A172 (cell line): ENCODE measurements at regions not wholly inside any gene's neighbourhood (a gene's known extent, or its start where the extent isn't known, plus 50 kb on each side); places are given as distances from the start of the nearest gene placed in this dataset.

ENCODE experiments used
- DNase-seq: peaks from one replicate; pipeline ENCODE4 v3.0.0-alpha.2; 2015; ENCODE audit warnings: low spot score

DNA sequence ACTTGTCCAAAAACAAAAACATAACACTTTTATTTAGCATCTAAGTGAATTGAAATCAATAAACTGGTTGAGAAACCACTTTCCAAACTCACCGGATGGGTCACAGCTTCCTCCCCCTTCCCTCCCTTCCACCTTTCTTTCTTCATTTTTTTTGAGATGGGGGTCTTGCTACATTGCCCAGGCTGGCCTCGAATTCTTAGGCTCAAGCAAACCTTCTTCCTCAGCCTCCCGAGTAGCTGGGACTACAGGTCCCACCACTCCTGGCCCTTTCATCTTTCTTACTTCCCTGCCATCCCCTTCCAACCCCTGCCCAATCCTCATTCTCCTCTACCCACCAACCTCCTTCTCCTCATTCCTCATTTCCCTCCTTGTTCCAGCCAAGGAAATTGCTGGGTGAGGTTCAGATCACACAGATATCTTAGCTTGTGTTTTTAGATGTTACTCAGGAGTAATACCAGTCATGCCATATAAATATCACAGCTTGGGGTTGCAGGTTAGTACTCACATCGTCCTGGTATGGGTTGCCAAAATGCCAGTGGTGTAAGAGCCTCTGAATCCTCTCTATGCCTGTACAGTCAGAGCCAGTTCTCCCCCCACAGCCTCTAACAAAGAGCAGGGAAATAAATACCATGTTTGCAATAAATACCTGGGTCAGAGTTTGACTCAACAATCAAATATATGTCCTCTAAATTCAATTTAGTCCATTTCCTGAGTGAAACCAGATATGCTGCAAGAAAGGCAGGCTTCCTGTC is 132.7 kb upstream of the NDUFV2 start:
- no peak for DNase-seq

DNA sequence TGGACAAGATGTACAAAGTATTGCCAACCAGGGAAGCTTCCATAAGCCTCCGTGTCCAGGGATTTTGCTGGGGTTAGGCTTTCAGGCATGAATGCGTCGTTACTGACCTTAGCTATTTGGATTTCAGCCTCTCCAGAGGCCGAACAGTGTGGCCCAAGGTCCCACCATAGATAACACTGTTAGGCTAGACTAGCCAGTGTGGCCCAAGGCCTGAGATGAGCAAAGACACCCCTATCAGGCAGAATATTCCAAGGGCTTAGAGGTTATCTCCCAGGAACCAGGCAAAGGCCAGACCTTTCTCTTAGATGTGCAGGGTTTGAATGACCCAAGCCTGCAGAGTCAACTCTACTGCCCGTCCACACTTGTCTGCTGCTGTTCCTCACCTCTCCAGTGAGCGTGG is 131.7 kb upstream of the NDUFV2 start:
- DNase-seq: no peak

DNA sequence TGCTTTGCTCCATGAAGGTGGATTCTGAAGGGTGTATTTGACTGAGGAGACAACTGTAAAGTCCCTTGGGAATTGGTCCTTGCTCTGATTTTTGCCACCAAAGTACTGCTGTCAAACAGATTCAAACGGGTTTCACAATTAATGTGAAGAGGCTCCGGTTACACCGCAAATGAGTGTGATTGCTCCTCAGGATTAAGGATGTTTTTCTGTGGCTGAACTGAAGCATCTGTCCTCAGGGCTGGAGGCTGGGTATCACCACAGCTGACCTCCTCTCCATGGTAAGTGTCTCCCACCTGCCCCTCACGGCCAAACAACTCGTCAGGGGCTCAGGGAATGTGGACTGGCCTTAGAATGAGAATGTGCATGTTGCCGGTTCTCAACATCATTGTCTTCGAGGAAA is 130.4 kb upstream of the NDUFV2 start:
- no peak for DNase-seq

DNA sequence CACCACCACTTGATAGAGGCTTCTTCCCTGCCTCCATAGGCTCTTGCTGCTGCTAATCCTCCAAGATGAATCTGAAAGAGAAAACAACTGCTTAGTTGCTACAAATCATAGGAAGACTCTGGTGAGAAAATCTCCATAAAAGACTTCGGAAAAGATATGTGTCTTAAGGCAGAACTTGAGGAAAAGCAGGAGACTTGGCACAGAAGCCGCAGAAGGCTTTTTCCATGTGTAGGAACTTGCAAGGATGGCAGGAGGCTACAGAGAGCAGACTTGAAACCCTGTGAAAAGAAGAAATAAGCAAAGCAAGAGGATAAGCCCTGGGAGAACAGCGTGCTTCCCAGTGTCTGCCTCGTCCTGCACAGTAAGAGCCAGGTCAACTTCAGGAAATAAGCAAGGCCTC is 128.2 kb upstream of the NDUFV2 start:
- no peak for DNase-seq

DNA sequence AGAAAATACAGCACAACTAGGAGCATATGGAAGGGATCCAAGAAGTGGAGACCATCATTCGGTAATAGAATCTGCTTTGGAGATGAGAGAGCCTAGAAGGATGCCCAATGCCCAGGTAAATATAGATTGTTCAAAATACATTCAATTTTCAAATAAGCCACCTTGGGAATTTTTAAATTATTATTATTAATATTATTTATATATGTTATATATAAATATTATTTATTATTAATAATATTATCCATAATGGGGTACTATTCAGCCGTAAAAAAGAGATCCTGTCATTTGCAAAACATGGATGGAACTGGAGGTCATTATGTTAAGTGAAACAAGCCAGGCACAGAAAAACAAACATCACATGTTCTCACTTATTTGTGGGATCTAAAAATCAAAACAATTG is 127.8 kb upstream of the NDUFV2 start:
- DNase-seq: no peak

DNA sequence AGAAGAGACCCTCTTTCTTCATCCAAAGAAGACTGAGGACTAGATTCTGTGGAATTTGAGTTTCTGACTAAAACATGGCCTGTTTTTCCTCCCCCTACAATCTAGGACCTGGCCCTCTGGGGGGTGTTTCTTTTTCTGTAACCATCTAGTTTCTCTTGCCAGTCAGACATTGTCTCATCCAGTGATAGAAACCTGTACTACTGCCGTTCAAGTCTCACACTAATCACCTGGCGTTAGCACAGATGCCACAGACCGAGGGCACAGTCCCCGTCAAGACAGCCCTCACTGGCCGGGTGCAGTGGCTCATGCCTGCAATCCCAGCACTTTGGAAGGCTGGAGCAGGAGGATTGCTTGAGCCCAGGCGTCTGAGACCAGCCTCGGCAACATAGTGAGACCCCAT is 126.9 kb upstream of the NDUFV2 start:
- no peak for DNase-seq

DNA sequence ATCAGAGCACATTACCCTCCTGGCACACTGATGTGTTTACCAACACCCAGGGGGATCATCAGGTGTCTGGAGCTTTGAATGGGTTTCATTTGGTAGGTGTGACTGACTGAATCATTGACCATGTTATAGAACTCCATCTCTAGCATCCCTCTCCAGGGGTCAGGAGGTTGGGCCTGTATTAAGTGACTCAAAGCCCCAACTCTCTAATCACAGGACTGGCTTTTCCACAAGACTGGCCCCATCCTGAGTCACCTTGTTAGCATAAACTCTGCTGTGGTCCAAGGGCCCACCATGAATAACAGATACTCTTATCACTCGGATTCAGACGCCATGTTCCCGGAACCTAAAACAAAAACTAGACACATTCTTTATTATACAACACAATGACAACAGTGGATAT is 125.9 kb upstream of the NDUFV2 start:
- DNase-seq: no peak

DNA sequence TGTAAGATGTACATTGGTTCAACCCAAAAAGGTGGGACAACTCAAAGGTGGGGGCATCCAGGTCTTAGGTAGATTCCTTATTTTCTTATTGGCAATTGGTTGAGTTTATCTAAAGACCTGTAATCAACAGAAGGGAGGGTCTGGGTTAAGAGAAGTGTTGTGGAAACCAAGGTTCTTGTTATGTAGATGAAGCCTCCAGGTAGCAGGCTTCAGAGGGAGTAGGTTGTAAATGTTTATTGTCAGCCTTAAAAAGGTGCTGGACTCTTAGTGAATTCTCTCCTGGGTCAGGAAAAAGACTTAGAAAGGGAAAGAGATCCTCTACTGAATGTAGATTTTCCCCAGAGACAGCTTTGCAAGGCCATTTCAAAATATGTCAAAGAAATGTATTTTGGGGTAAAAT is 125.3 kb upstream of the NDUFV2 start:
- DNase-seq: no peak

DNA sequence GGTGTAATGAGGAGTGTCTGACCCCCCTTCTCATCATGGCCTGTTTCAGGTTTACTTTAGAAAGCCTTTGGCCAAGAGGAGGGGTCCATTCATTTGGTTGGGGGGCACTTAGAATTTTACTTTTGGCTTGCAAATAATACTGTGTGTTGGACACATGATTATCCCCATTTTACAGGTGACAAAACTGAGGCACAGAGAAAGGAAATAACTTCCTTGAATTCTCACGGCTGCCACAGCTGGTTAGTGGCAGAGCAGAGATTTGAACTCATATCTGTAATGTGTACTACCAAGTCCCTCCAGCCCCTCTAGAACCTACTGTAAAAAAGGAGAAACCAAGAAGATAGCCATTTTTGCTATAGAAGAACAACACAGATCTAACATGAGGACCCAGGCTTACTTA is 124.8 kb upstream of the NDUFV2 start:
- DNase-seq: no peak

DNA sequence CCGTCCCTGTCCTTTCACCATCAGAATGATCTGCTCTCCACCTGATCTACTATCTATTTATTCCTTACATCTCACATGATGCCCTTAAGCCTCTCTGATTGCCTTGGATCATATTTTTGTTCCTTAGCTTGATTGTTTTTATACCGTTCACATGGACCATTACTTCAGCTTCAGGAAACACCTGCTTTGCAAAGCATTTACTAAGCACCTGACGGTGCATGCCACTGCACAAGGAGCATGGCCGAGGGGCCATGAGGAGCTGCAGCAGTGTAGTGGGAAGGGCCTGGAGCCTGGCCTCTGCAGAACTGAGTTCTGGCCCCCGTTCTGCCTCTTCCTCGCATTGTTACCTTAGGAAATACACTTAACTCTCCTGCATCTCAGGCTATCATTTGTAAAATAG is 124.1 kb upstream of the NDUFV2 start:
- DNase-seq: no peak

DNA sequence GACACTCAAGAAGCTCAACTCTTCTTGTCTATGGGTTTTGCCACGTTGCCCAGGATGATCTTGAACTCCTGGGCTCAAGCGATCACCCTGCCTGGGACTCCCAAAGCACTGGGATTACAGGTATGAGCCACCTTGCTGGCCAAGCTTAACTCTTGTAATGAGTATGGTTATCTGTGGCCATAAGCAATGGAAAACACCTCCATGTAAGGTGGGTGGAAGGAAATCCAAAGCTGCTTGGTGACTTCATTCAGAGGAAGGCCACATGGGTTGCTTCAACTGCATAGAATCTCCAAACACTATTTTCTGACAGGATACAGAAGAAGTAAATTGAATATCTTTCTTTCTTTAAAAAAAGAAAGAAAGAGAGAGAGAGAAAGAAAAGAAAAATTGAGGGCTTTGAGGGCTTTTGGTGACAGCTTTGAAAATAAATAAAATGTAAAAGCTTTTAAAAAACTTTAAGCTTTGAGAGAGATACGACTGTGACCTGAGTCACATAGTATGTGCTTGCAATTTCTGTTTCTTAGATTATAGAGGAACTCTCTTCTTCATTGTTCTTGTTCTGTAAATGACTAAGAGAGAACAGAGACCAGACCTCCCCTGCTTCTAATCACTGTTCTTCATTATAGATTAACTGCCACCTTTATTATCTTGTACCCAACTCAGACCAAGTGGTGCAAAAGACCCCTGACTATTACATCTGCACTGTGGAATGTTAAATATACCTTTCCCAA is 123.1 kb upstream of the NDUFV2 start:
- DNase-seq: no peak

DNA sequence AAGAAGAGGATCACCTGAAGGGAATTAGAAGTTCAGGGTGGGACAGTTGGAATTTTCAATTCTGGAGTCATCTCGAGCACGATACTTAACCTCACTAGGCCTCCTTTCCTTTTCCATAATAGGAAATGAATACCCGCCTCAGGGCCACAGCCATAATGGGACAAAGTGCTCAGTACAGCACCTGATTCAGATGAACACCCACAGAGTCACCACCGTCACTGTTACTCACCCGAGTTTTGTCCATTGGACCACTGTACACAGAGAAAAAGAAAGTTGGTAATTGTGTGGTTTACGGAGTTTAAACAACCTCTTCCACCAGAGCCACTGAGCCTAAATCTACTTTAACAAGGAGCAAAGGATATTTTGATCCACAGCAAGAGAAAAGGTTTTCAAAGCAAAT is 122.0 kb upstream of the NDUFV2 start:
- DNase-seq: no peak

DNA sequence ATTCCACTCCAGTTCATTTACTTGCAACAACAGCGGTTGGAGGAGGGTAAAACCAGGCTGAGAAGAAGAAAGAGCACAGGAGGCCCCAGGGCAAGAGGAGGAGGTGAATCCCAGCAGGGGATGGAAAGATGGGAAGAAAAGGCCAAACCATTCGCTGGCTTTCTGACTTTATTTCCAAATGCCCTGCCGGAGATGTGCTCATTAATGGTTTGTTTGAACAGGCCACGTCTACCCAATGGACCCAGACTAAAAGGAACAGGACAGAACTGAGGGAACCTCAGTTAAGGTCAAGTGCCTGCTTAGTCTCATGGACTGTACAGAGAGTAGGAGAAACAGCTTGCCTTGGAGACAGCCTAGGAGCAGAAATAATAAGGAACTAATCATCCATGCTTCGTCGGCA is 121.6 kb upstream of the NDUFV2 start:
- no peak for DNase-seq

DNA sequence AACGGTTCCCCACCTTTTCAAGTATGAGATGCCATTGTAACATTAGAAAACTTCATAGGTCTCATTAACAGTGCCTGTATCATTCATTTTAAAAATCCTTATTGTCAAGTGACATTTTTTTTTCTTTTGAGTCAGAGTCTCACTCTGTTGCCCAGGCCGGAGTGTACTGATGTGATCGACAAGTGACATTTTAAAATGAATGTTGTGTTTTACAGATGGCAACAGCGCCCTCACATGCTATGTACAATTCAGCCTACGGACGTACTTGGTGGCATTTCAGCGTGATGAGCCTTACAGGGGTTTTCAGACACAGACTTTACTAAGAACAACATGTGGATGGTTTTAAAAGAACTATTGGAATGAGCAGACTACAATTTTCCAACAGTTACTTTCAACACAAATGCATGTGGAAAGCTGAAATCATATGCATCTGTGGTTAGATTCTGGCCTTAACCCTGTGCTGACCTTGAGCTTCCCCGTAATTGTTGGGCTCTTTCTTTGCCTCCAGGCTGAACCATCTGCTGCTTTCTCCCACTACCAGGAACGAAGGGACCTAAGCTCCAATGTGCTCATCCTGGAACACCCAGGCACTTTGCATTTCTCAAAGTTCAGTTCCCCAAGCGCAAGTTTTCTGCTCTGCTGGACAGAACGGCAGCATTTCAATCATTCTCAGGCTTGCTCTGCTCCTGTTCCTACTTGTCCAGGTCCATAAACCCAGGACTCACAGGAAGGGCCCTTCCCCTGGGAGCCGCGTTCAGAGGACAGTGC is 119.9 kb upstream of the NDUFV2 start:
- peak; percentile 68 for DNase-seq

DNA sequence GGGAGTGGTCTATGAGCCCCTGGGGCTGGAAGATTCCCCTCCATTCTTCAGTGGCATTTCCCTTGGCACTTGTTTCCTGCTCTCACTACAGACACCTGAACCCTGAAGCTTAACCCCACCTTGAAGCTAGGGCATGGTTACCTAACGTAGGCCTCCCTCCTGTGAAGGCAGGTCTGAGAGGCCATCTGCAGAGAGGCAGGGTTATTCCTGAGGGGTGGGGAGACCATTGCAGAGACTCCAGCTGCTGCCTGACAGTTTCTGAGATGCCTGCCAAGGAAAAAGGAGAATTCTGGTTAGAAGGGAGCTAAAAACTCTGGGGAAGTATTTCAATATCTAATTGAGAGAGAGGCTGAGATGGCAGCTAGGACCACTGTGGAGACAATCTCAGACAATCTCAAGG is 119.3 kb upstream of the NDUFV2 start:
- DNase-seq: no peak

DNA sequence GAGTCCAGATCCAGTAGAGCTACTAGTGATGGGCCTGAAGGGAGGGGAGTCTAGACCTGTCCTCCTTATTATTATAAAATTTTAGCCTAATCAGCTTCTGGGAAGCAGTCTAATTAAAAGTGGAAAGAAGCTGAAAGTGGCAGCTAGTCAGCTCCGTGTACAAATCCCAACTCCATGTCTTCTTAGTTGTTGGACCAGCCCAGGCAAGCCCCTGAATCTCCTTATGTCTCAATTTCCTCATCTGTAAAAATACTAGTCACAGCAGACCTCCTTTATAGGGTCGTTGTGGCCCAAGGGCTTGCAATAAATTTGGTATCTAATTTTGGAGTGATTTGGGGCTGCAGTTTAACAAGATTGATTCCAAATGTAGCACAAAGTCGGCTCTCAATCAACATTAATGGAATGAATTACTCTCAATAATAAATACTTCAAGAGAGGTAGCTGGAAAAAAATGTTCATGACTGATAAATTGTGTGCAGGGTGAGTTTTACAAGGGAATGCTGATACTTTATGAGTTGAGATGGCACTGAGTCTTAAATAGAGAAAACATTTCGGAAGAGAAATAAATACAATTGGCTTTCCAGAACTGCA is 118.3 kb upstream of the NDUFV2 start:
- no peak for DNase-seq

DNA sequence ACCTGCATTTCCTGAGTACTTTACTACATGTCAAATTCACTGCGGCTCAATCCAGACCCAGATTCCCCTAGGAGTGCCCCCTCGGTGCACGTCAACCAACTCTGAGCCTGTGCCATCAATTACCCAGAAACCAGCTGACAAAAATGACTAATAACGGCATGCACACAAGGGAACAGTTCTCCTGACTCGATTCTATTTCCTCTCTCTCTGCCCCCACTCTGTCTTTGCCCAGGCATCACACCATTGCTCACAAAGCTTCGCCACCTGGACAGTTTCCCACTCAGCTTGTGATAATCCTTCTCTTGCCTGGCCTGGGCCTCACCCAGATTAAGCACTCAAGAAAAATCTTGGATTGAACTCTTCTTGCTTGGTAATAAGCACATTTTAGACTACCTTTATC is 115.3 kb upstream of the NDUFV2 start:
- peak; percentile 39 for DNase-seq

DNA sequence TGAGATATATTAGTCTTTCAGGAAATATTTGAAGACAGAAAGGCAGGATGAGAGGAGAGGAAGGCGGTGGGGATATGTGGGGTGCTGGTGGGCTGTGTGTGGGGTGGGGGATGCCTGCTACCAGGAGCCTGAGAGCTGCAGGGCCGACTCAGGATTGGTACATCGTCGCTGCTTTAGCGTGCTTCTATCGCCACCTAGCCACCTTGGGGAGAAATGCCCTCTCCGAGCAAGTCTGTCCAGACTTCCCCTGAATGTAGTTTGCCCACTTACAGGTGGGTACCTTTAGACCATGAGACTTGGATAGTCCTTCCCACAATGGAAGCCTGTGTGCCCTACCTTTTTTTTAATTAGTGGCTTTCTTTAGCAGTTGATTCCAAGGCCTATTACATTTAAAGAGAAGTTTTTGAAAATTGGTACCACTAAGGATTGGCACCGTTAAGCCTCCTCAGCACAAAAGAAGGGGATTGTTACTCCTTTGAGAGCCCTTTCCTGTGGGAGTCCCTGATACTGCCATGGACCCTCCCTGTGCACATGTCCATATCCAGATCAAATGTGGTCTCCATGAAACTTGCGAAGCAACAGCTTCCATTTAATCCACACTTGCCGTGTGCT is 114.1 kb upstream of the NDUFV2 start:
- peak; percentile 62 for DNase-seq

DNA sequence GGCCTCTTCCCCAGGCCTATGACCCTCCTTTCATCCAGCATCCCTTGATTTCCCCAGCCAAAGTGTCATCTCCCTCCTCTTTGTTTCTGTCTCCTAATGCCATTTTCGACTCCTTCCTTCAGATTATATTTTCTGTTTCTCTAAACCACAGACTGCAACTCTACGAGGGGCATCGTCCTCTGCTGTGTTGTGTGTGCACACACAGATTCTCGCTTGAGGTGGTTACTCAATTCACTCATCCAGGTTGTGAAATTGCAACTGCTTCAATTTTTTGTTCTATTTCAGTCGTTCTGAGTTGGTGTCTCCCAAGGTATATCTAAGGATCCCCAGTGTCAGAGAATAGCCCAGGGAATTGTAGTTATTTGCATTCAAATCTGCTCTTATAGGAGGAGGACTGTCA is 113.5 kb upstream of the NDUFV2 start:
- no peak for DNase-seq

DNA sequence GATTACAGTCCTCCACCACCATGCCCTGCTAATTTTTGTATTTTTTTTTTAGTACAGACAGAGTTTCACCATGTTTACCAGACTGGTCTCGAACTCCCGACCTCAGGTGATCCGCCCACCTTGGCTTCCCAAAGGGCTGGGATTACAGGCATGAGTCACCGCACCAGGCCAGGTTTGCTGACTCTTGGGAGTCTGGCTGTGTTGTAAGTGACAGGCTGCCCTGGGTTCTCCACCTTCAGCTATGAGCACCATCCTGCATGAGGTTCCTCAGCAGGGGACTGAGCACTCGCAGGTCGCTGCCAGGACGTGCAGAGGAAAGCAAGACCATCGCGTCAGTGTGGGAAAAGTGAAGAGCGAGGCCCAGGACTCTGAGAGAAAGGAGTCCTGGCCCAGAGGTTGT is 112.6 kb upstream of the NDUFV2 start:
- DNase-seq: no peak

DNA sequence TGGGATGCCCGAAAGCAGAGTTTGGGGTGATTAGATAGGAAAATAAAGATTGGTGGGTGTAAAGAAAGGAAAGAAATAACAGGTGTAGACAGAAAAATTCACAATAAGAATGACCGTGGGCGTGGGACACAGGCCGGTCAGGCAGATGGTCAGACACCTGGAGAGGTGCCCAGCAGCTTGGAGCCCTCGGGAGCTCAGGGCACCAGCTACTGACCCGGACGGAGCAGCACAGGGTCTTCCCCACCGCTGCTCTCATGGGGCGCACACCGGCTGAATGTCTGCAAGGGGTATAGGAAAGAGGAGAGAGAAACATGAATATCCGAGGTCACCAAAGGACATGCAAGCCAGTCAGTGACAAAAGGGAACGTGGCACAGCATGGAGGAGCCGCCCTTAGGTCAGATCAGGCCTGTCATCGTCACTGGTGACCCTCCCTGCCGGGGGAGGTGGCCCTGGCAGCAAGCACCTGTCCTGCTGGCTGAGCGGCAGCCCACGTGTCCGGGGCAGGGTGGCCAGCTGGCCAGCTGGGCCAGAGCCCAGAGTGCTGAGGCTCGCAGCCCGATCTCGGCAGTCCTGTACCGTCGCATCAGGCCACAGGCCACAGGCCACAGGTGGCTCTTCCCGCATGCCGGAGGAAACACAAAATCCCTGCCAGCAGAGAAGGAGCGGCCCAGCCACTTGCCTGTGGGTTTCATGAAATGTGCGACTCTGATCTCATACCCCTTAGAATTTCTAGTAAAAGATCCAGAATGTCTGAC is 112.0 kb upstream of the NDUFV2 start:
- peak; percentile 43 for DNase-seq
